IPS-18c (cell line): ENCODE measurements at regions not wholly inside any gene's neighbourhood (a gene's known extent, or its start where the extent isn't known, plus 50 kb on each side); places are given as distances from the start of the nearest gene placed in this dataset.
"Not testable (repeated sequence)": the region's sequence is repeated elsewhere in the genome, so short reads cannot be mapped to it uniquely, and the experiment has no call there.

Experiments
- H3K4me3 ChIP-seq: 2 replicates; pipeline ENCODE4 v1.7.0; 2013; ENCODE audit warnings: low read depth, mild to moderate bottlenecking, low read length, moderate library complexity; ENCODE audit not compliant: insufficient read depth
- H3K9me3 ChIP-seq: one replicate; pipeline ENCODE4 v1.6.1; 2013; ENCODE audit warnings: mild to moderate bottlenecking, low read length, moderate library complexity; ENCODE audit not compliant: control insufficient read depth, insufficient read depth

DNA sequence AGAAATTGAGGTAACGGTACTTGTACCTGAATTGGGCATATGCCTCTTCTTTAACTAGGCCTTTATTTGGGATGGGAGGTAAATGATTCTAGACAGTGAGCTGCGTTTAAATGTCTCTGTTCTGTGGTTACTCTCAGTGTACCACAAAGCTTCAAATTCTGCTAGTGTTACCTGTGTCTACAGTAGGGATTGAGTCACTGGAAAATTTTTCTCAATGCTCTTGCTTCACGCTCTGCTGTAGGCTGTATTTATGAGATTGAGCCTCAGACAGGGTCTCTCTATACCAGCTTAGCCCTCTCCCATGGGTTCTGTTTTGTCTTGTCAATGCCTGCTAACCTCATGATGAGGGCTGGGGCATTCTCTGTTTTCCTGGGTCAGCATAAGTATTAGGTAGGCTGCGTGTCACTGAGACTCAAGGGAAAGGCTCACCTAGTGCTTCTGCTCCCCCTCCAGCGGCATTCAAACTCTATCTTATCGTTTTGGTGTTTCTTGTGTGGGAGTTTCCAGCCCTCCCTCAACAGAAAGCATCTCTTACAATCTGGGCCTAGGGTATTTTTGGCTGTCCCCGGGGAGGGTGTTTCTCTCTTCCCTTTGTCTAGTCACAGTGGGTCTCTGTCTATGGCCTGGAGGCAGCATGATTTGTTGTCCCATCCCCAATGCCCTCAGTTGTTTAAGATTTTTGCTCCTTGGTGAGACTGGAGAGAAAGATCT is 285.8 kb downstream of the ADGRD1 start:
- no peak overlapping the region for H3K4me3 ChIP-seq
- peaks cover 2% of the 10 kb centered on the region for H3K9me3 ChIP-seq

DNA sequence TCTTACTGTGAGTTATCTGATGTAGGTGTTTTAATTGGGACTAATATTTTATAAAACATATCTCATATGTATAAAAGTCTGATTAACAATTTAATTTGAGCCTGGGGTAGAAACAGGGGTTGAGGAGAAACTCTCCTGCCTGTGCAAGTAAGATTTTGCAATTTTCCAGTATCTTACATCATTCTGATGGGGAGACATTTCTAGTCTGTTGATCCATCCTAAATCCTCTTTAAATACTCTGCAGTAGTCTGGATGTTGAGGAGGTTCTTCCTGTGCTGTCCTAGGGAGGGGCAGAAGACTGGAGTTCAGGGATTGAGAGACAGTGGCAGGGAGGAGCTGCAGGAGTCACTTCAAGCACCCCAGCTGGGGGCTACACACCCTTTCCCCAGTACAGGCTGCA is 287.8 kb downstream of the ADGRD1 start:
- Histone ChIP-seq H3K4me3 (no peak overlapping the region; the same call in 1 of the 2 replicates), H3K9me3 (peaks cover 2% of the 10 kb centered on the region)

DNA sequence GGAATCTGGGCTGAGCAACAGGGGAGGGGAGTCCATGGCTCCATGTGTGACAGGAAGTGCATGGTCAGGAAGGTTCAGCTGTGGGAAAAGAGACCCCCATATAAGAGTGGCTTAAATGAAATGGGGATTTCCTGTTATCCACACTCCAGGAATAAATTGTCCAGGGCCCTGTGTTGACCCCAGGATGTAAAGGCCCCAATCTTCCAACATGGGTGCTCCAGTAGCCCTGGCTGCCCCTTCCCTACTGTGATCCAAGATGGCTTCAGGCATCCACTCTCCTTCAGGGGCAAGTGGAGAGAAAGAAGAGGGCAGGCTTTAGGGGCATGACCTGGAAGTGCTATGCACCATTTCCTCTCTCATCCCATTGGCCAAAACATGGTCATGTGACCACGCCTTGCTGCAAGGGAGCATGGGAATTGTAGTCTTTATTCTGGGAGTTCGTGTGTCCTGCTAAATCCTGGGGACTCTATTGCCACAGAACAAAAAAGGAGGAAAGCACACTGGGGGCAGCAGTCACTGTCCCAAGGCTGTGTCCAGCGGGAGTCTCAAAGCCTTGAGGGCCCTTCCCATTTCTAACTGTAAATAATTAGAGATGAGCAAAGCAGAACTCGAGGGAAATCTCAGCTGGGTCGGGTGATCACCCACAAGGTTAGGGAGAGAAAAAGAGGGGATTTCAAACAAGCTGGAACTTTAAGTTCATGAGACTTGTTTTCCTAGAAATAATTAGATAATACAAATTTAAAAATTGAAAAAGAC is 289.2 kb downstream of the ADGRD1 start:
- Histone ChIP-seq H3K4me3 (no peak overlapping the region), H3K9me3 (peaks cover 2% of the 10 kb centered on the region)

DNA sequence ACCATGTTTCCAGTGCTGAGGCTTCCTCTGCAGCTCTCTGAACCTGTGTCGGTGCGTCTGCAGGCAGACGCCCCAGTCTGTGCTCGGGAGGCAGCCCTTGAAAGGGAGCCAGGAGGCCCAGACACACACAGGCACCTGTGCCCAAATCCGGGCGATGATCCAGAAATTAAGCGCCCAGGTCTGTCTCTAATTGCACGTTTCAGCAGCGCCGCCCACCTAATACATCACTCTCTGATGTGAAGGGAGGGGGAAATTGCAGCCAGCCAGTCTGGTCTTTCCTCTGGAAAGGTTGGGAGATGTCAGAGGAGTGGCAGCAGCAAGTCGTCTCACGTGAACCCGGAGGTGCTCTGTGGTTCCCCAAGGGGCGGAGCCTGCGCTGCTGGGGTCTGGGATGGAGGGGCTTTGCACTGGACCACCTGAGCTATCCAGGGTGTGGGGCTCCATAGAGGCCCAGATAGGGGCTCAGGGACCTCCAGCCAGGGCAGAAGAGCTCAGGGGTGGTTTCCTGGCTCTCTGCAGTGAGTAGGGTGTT is 290.5 kb downstream of the ADGRD1 start:
- H3K4me3 ChIP-seq, H3K9me3 ChIP-seq: not testable (repeated sequence)

DNA sequence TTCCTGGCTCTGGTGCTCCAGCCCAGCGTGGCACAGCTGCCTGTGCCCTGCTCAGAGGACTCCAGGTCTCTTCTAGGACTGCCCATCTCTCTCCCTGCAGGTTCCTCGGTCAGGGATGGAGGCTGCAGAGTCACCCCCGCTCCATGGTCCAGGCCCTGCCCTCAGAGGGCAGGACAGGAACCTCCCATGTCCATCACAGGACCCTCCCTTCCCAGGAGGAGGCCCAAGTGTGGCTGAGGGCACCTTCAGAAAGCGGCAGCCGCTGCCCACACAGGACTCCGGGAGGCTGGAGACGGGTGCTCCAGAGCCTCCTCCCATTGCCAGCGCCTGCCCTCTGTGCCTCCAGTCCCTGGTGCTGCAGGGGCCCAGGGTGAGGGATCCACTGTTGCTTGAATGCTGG is 291.5 kb downstream of the ADGRD1 start:
- not testable (repeated sequence) for H3K9me3 ChIP-seq, H3K4me3 ChIP-seq

DNA sequence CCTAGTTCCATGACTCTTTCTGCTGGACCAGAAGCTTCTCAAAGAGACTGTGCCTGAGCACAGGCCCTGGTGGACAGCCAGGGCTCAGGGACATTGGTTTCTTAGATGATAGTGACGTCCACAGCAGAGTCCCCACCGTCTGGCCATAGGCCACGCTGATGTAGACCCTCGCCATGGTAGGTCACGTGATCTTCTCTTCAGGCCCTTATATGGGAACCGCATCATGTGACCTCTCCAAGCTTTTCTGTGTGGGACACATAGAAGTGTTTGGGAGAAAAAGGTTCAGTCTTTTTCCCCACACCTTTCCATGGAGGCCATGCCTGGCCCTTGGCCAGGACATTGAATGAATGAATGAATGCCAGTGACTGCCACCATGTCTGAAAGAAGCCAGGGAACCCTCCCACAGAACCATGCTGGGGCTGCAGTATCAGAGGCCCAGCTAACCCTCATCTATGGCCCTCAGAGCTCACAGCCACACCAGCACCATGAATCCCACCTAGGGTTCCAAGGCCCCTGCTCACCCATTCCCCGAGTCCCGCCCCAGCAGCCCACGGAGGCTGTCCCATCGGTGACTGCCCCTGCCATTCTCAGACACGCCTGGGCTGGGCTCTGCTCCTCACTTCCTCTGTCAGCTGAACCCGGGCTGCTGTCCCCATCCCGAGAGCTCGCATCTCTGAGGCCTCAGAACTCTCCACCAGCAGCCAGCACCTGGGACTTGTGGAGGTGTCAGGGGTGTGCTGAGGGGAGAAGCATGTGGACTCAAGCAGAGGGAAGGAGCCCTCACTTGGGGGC is 292.1 kb downstream of the ADGRD1 start:
- Histone ChIP-seq H3K9me3 (peaks cover 2% of the 10 kb centered on the region), H3K4me3 (no peak overlapping the region)

DNA sequence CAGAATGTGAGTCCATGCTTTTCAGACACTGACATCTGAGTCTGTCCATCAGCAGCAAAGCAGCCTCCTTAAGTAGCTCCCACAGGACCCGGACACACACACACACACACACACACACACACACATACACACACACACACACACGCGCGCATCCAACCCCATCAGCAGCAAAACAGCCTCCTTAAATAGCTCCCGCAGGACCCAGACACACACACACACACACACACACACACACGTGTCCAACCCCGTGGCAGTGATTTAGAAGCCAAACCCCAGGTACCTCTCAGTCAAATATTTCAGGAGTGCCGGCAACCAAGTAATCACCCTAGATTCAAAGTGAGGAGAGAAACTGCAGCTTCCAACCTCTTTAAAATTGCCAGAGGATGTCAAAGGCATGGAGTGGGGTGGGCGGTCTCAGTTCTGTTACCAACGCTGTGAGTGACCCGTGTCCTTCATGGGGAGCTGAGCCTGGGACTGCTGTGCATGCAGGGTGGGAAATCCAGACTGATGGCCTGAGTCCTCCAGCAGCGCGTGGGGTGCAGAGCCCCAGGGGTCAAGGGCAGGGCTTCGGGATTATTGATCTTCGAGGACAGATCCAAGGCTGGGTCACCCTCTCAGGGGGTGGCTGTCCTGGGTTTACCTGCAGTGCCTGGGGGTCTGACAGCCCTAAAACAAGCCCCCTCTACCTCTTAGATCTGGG is 293.5 kb downstream of the ADGRD1 start:
- H3K4me3 ChIP-seq, H3K9me3 ChIP-seq: not testable (repeated sequence)

DNA sequence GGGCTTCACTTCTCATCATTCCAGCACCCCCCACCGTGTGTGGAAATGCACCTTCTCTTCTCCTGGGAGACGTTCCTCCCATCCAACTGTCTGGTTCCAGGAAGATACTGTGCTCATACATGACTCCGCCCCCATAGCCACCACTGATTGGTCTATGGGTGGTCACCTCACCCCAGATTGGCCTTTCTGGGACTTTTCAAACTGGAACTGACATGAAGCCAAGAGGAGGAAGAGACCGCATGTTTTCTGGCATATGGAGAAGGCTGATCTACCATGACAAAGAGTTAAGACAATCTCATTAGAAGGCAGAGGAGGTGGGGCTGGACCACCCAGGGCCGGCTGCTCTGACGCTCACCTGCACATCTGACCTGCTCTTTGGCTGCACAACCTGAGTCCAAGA is 294.2 kb downstream of the ADGRD1 start:
- not testable (repeated sequence) for H3K4me3 ChIP-seq, H3K9me3 ChIP-seq

DNA sequence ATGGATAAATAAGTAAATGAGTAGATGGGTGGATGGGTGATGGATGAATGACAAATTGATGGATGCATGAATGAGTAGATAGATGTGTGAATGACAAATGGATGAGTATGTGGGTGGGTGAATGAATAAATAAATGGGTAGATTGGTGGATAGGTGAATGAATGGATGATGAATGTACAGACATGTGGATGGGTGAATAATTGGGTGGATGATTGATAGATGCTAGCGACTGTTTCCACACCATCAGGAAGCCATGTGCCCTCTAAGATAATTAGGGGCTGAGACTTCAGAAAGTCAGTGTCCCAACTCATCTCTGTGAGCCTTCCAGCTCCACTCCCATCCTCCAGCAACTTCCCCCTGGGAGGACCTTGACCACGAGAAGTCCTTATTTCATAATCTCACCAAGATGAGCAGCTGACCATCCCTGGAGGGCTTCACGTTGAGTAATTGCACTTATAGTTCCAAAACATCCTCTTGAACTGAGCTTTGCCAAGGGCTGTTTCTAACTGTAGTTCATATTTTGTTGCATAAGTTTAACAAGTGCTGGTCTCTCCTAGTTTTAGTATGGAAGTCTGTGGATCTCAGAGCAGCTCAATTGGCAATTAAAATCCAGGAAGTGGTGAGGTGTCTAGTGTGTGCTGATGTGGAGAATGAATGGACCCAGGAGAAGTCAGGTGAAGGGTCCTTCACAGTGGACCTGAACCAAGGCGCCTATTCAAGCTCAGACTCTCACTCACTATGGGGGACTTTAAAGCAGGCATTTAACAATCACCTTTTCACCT is 295.7 kb downstream of the ADGRD1 start:
- Histone ChIP-seq H3K4me3 (no peak overlapping the region), H3K9me3 (peaks cover 7% of the 10 kb centered on the region)

DNA sequence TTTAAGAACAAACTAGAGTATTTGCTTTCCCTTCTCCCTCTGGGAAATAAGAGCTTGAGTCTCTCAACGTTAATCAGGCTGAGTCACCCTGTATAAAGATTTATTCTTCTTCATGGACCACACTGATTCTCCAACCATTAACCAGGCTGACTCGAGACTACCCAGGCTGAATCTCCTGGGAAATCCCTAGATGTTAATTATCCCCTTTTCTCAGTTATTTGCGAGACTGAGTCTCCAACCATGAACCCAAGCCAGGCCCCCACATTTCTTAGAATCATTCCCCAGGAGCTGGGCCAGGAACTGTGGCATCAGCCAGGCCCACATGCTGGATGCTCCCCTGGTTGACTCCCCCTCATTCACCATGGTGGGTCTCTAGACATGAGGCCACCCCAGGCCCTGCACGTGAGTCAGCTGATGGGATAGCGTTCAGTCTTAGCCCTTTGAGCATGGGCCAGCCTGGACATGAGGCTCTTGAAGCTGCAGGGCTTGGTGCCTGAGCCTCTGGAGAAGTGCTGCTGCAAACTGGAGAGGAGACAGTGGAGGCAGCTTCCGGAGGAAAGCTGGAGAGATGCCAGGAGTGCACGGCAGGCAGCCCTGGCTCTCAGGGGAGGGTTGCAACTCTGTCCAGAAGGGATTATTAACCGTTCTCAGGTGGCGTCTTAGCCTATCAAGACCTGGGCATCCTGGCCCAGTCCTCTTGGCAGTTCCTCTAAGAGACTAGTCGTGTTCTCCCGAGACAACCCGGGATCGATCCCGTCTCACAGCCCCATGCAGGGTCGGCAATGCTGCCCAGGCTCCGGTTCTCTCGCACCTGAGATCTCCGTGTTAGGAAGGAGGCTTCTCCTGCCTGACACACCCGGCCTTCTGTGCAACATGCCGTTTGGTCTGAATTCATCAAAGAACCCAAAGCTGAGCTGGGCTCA is 296.6 kb downstream of the ADGRD1 start:
- H3K9me3 ChIP-seq: peaks cover 7% of the 10 kb centered on the region

DNA sequence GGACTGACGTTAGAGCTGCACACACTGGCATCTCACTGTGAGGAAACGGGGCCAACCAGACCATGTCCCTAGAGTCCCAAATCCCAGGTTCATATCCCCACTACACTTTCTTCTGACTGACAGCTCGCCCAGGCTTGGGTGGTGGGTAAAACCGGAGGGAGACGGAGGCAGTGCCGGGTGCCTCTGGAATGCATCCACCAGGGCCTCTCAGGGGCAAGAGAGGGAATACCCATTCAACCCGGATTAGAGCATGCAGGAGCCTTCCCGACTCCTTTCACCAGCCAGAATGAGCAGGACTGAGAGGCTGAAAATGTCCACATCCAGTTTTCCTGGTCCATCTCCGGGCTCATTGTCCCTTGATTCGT is 297.2 kb downstream of the ADGRD1 start:
- H3K4me3 ChIP-seq: no peak overlapping the region; the same call in 1 of the 2 replicates
- H3K9me3 ChIP-seq: peaks cover 7% of the 10 kb centered on the region

More for the DNA sequence above, 296.6 kb downstream of the ADGRD1 start:
- no peak overlapping the region; the same call in 1 of the 2 replicates for H3K4me3 ChIP-seq

DNA sequence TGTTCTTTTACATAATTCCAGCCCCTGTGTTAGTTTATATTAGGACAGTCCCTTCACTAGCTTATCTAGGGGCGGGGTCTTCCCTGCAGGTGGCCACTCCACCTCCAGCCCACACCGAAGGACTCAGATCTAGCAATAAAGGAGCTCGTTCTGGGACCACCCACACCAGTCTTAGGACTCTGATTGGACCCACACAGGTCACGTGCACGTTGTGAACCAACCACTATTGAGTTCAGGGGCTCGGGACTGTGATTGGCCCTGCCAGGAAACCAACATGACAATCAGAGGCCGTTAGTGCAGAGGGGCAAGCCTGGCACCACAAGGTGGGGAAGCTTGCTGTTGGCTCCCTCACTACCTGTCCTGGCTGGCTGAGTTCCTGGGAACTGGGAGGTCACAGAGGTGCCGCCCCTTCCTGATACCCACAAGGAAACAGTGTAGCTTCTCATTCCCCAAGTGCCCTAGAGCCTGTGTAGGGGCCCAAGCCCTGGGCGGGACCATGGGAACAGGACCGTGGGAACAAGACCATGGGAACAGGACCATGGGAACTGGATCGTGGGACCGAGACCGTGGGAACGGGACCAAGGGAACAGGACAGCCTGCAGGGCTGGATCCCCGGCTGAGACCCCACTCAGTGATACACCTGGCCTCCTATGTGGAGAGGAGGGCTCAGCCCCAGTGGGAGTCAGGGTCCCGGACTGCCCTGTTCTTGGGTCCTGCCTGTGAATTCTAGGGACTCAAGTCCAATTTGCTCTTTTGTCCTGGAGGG is 297.8 kb downstream of the ADGRD1 start:
- H3K9me3 ChIP-seq: peaks cover 7% of the 10 kb centered on the region
- no peak overlapping the region for H3K4me3 ChIP-seq

DNA sequence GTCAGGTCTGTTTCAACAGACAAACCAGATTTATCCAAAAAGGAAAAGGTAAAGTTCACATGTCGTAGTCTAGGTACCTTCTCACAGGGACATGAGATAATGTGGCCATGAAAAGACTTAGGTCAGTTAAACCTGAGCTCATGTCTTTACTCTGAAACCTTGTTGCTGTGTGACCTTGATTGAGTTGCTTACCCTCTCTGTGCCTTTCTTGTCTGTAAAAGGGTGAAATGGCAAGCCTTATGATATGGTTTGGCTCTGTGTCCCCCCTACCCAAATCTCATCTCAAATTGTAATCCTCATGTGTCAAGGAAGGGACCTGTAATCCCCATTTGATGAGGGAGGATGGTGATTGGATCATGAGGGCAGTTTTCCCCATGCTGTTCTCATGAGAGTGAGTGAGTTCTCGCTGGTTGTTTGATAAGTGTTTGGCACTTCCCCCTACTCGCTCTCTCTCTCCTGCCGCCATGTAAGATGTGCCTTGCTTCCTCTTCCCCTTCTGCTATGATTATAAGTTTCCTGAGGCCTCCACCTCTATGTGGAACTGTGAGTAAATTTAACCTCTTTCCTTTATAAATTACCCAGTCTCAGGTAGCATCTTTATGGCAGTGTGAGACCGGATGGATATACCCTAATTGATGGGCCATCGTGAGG is 299.8 kb downstream of the ADGRD1 start:
- Histone ChIP-seq H3K9me3 (peaks cover 7% of the 10 kb centered on the region), H3K4me3 (no peak overlapping the region)

DNA sequence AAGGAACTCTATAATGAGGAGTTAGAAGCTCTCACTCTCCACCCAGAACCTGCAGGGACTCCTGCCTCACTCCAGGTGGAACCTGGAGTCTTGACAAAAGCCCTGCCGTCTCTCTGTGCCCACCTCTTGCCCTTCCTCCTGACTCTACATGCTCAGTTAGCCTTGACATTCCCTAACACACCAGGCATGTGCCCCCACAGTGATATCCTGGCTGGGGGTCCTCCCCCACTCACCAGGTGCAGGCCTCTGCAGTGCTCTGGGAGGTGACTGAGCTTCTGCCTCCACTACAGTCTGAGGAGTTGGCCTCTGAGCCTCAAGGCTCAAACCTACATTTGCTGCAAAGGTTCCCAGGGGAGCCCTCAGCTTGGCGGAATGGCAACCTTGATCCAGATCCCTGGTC is 300.7 kb downstream of the ADGRD1 start:
- Histone ChIP-seq H3K9me3 (peaks cover 7% of the 10 kb centered on the region), H3K4me3 (no peak overlapping the region)

DNA sequence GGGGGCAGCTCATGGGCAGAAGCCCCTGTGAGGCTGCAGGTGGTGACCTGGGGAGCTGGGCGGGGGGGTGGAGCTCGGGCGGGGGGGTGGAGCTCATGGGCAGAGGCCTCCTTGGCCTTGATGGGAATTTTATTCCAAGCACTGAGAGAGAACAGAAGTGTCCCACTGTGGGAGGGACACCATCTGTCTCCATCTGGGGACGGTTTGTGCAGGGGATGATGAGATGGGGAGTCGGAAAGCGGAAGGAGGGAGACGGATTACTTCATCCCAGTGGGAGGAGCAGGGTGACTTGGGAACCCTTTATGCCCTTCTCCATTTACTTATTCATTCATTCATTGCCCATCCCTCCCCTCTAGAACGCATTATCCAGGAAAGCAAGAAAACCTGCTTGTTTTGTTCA is 304.7 kb downstream of the ADGRD1 start:
- H3K9me3 ChIP-seq: peaks cover 2% of the 10 kb centered on the region
- H3K4me3 ChIP-seq: no peak overlapping the region
